ENCODE measurements at regions not wholly inside any gene's neighbourhood (a gene's known extent, or its start where the extent isn't known, plus 50 kb on each side); places are given as distances from the start of the nearest gene placed in this dataset.

GRCh38 chr7:106773228-106773627 is 91.9 kb upstream of the PIK3CG start:
- TF ChIP-seq, protein P1, sequence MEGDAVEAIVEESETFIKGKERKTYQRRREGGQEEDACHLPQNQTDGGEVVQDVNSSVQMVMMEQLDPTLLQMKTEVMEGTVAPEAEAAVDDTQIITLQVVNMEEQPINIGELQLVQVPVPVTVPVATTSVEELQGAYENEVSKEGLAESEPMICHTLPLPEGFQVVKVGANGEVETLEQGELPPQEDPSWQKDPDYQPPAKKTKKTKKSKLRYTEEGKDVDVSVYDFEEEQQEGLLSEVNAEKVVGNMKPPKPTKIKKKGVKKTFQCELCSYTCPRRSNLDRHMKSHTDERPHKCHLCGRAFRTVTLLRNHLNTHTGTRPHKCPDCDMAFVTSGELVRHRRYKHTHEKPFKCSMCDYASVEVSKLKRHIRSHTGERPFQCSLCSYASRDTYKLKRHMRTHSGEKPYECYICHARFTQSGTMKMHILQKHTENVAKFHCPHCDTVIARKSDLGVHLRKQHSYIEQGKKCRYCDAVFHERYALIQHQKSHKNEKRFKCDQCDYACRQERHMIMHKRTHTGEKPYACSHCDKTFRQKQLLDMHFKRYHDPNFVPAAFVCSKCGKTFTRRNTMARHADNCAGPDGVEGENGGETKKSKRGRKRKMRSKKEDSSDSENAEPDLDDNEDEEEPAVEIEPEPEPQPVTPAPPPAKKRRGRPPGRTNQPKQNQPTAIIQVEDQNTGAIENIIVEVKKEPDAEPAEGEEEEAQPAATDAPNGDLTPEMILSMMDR (IDR thresholded peaks at IDR 0.05), result no peak
- no peaks in the 10 kb centered on the region for H3K9me3 Mint-ChIP-seq (ENCODE audit: unreplicated experiment)
- no peak overlapping the region for H3K4me3 Mint-ChIP-seq (ENCODE audit: unreplicated experiment)
- H3K27ac Mint-ChIP-seq (ENCODE audit: unreplicated experiment), result no peak overlapping the region
- no peaks in the 10 kb centered on the region for H3K27me3 Mint-ChIP-seq (ENCODE audit: unreplicated experiment)
- H3K36me3 Mint-ChIP-seq (ENCODE audit: unreplicated experiment), result no peaks in the 10 kb centered on the region
- H3K4me1 Mint-ChIP-seq (ENCODE audit: unreplicated experiment), result peaks cover 46% of the 10 kb centered on the region
- DNase-seq (ENCODE audit: extremely low spot score, unreplicated experiment), result no peak

DNA sequence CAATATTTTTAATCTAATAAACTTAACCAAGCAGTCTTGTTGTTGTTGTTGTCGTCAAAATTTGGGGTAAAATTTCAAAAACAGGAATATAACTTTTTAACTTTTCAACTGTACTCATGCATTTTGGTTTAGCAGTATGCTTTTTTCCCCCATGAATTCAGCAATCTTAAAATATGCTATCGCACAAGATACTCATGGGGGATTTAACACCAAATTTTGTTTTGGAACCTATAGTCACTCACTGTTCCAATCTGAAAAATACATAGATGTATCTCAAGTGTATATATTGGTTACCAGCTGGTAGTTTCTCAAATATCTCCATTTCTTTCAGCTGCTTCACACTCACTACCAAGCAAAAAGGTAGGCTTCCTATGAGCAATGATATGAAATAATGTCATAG is 91.4 kb upstream of the PIK3CG start:
- no peak for DNase-seq (ENCODE audit: extremely low spot score, unreplicated experiment)
- H3K9me3 Mint-ChIP-seq (ENCODE audit: unreplicated experiment), result no peaks in the 10 kb centered on the region
- TF ChIP-seq, protein P1 (IDR thresholded peaks at IDR 0.05), result no peak
- no peaks in the 10 kb centered on the region for H3K27me3 Mint-ChIP-seq (ENCODE audit: unreplicated experiment)
- no peaks in the 10 kb centered on the region for H3K36me3 Mint-ChIP-seq (ENCODE audit: unreplicated experiment)
- H3K27ac Mint-ChIP-seq (ENCODE audit: unreplicated experiment), result no peak overlapping the region
- H3K4me3 Mint-ChIP-seq (ENCODE audit: unreplicated experiment), result no peak overlapping the region
- peaks cover 46% of the 10 kb centered on the region for H3K4me1 Mint-ChIP-seq (ENCODE audit: unreplicated experiment)

DNA sequence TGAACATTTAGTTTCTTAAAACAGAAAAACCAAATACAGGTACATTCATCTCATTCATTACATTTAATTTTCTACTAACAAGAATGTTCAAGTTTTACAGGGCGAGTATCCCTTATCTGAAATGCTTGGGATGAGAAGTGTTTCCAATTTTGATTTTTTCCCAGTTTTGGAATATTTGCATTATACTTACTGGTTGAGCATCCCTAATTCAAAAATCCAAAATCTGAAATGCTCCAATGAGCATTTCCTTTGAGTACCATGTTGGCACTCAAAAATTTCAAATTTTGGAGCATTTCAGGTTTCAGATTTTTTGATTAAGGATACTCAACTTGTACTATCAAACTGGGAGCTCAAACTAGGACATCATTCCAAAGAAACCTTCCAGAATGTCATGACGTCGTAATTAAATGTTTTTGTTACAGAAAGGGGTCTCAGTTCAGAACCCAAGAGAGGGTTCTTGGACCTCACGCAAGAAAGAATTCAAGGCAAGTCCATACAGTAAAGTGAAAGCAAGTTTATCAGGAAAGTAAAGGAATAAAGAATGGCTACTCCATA is 90.8 kb upstream of the PIK3CG start:
- H3K27ac Mint-ChIP-seq (ENCODE audit: unreplicated experiment), result no peak overlapping the region
- H3K4me1 Mint-ChIP-seq (ENCODE audit: unreplicated experiment), result peaks cover 44% of the 10 kb centered on the region
- TF ChIP-seq, protein P1 (IDR thresholded peaks at IDR 0.05), result no peak
- no peak overlapping the region for H3K4me3 Mint-ChIP-seq (ENCODE audit: unreplicated experiment)
- no peak for DNase-seq (ENCODE audit: extremely low spot score, unreplicated experiment)
- no peaks in the 10 kb centered on the region for H3K27me3 Mint-ChIP-seq (ENCODE audit: unreplicated experiment)
- H3K36me3 Mint-ChIP-seq (ENCODE audit: unreplicated experiment), result no peaks in the 10 kb centered on the region
- no peaks in the 10 kb centered on the region for H3K9me3 Mint-ChIP-seq (ENCODE audit: unreplicated experiment)

GRCh38 chr7:106774768-106775551 is 90.1 kb upstream of the PIK3CG start:
- TF ChIP-seq, protein P1 (IDR thresholded peaks at IDR 0.05), result no peak
- no peak overlapping the region for H3K4me3 Mint-ChIP-seq (ENCODE audit: unreplicated experiment)
- H3K27ac Mint-ChIP-seq (ENCODE audit: unreplicated experiment), result peak overlapping the region; percentile 42
- no peaks in the 10 kb centered on the region for H3K9me3 Mint-ChIP-seq (ENCODE audit: unreplicated experiment)
- DNase-seq (ENCODE audit: extremely low spot score, unreplicated experiment), result no peak
- H3K36me3 Mint-ChIP-seq (ENCODE audit: unreplicated experiment), result no peaks in the 10 kb centered on the region
- H3K27me3 Mint-ChIP-seq (ENCODE audit: unreplicated experiment), result no peaks in the 10 kb centered on the region
- H3K4me1 Mint-ChIP-seq (ENCODE audit: unreplicated experiment), result peaks cover 37% of the 10 kb centered on the region

DNA sequence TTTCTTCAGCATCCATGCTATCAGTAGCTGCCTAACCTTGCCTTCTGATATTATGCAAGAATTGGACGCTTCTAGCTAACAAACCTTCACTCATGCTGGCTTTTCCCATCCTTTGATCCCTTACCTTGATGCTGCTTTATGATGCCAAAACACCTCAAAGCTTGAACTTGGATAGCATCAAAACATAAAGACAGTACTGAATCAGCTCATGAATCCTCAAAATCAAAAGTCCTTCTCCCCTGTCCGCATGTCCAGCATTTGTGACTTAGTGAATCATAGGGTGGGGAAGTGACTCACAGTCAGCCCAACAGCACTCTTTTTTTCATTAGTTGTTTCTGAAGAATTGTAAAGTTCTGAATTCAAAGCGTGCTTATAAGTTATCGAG is 89.5 kb upstream of the PIK3CG start:
- Mint-ChIP-seq H3K4me1 (ENCODE audit: unreplicated experiment) (peaks cover 33% of the 10 kb centered on the region), H3K36me3 (ENCODE audit: unreplicated experiment) (no peaks in the 10 kb centered on the region), H3K4me3 (ENCODE audit: unreplicated experiment) (no peak overlapping the region), H3K27ac (ENCODE audit: unreplicated experiment) (peak overlapping the region; percentile 42), H3K27me3 (ENCODE audit: unreplicated experiment) (no peaks in the 10 kb centered on the region), H3K9me3 (ENCODE audit: unreplicated experiment) (no peaks in the 10 kb centered on the region)
- no peak for DNase-seq (ENCODE audit: extremely low spot score, unreplicated experiment)
- TF ChIP-seq, protein P1 (IDR thresholded peaks at IDR 0.05), result no peak

Measured in osteocyte (in vitro differentiated cells).